ENCODE measurements at regions not wholly inside any gene's neighbourhood (a gene's known extent, or its start where the extent isn't known, plus 50 kb on each side); places are given as distances from the start of the nearest gene placed in this dataset.

- Mint-ChIP-seq H3K4me3 (no peak overlapping the region), H3K4me1 (peaks cover 14% of the 10 kb centered on the region), H3K27ac (no peak overlapping the region), H3K36me3 (ENCODE audit: low read depth) (no peaks in the 10 kb centered on the region), H3K27me3 (no peaks in the 10 kb centered on the region), H3K9me3 (no peaks in the 10 kb centered on the region)
- ChIA-PET CTCF (no interaction called here), POLR2A (no interaction called here)
- ATAC-seq (ENCODE audit: low read depth) (peak; percentile 28), DNase-seq (no peak)
- no peak for TF ChIP-seq CTCF (IDR thresholded peaks at IDR 0.05)
- intact Hi-C loops (cut with micrococcal nuclease), result no loop called here
Measured at GRCh38 chr6:1482381-1483166, 93.2 kb downstream of the FOXF2 start.

GRCh38 chr6:1485678-1486077, 96.3 kb downstream of the FOXF2 start:
- H3K4me3 Mint-ChIP-seq, result no peak overlapping the region
- DNase-seq, result no peak
- CTCF ChIA-PET, result no interaction called here
- intact Hi-C loops (cut with micrococcal nuclease), result no loop called here
- H3K36me3 Mint-ChIP-seq (ENCODE audit: low read depth), result no peaks in the 10 kb centered on the region
- no peak for TF ChIP-seq CTCF (IDR thresholded peaks at IDR 0.05)
- peaks cover 14% of the 10 kb centered on the region for H3K4me1 Mint-ChIP-seq
- POLR2A ChIA-PET, result no interaction called here
- no peak overlapping the region for H3K27ac Mint-ChIP-seq
- no peaks in the 10 kb centered on the region for H3K27me3 Mint-ChIP-seq
- ATAC-seq (ENCODE audit: low read depth), result no peak
- no peaks in the 10 kb centered on the region for H3K9me3 Mint-ChIP-seq

GRCh38 chr6:1486387-1486786, 97.0 kb downstream of the FOXF2 start:
- Mint-ChIP-seq H3K4me3 (no peak overlapping the region), H3K27ac (no peak overlapping the region), H3K36me3 (ENCODE audit: low read depth) (no peaks in the 10 kb centered on the region), H3K9me3 (no peaks in the 10 kb centered on the region), H3K27me3 (no peaks in the 10 kb centered on the region), H3K4me1 (peaks cover 14% of the 10 kb centered on the region)
- intact Hi-C loops (cut with micrococcal nuclease), result no loop called here
- DNase-seq (no peak), ATAC-seq (ENCODE audit: low read depth) (no peak)
- no peak for TF ChIP-seq CTCF (IDR thresholded peaks at IDR 0.05)
- ChIA-PET POLR2A (no interaction called here), CTCF (no interaction called here)

GRCh38 chr6:1487239-1487638, 97.9 kb downstream of the FOXF2 start:
- ChIA-PET CTCF (no interaction called here), POLR2A (no interaction called here)
- no peaks in the 10 kb centered on the region for H3K27me3 Mint-ChIP-seq
- intact Hi-C loops (cut with micrococcal nuclease), result no loop called here
- no peaks in the 10 kb centered on the region for H3K9me3 Mint-ChIP-seq
- no peak for ATAC-seq (ENCODE audit: low read depth)
- H3K4me3 Mint-ChIP-seq, result no peak overlapping the region
- H3K4me1 Mint-ChIP-seq, result peaks cover 7% of the 10 kb centered on the region
- no peak for DNase-seq
- H3K36me3 Mint-ChIP-seq (ENCODE audit: low read depth), result no peaks in the 10 kb centered on the region
- TF ChIP-seq CTCF (IDR thresholded peaks at IDR 0.05), result no peak
- H3K27ac Mint-ChIP-seq, result no peak overlapping the region

GRCh38 chr6:1491025-1491424, 101.6 kb downstream of the FOXF2 start:
- no peak overlapping the region for H3K4me3 Mint-ChIP-seq
- POLR2A ChIA-PET, result no interaction called here

More at GRCh38 chr6:1491025-1491424, 101.6 kb downstream of the FOXF2 start:
- Mint-ChIP-seq H3K36me3 (ENCODE audit: low read depth) (no peaks in the 10 kb centered on the region), H3K4me1 (no peaks in the 10 kb centered on the region), H3K27me3 (no peaks in the 10 kb centered on the region), H3K9me3 (peaks cover 2% of the 10 kb centered on the region), H3K27ac (no peak overlapping the region)
- intact Hi-C loops (cut with micrococcal nuclease), result no loop called here
- DNase-seq, result no peak
- CTCF ChIA-PET, result no interaction called here
- no peak for ATAC-seq (ENCODE audit: low read depth)
- no peak for TF ChIP-seq CTCF (IDR thresholded peaks at IDR 0.05)

Measured in activated B cell treated with CpG ODN at 0.5 μM for 24 hours (primary cell).